ENCODE measurements at regions not wholly inside any gene's neighbourhood (a gene's known extent, or its start where the extent isn't known, plus 50 kb on each side); places are given as distances from the start of the nearest gene placed in this dataset.

DNA sequence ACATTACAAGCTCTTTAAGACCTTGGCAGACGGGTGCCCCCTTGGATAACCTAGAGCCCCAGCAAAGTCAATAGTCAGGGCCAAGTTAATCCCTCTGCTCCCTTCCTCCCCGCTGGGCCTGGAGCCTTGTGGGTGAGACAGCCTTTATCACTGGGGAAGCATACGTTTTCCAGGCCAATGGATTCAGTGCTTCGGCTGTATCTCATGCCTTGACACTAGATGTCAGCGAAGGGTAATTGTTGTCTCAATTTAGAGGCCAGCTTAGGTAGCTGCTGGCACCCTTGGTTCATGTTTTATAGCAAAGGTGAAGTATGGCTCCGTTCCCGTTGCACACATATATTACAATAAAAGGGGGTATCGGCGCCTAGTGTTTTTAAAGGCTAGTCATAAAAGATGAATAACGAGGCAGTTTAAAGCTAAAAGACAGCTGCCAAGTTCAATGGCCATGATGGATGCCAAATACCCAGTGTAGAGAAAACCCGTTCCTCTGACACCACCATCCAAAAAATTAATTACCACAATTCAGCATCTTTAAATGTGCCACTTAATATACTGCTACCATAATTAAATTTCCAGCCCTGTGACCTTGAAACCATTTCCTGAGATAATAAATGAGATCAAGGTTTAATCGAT, 52.3 kb upstream of the BNIP2 start:
- H3K36me3 ChIP-seq (replicated peaks in 1 of 2; ENCODE audit: control insufficient read depth in 2 of 2, insufficient read depth in 2 of 2, low read length in 2 of 2), result no peaks in the 10 kb centered on the region
- H3K27ac ChIP-seq (replicated peaks; ENCODE audit: low read length), result no peak overlapping the region
- H2BK120ac ChIP-seq (ENCODE audit: low read depth, low read length), result no peak overlapping the region
- H3K4me3 ChIP-seq (ENCODE audit: low read length in 2 of 2), result no peak overlapping the region
- H3K4ac ChIP-seq (ENCODE audit: low read length), result no peak overlapping the region
- no peak overlapping the region for H3K18ac ChIP-seq (ENCODE audit: low read length)
- H3K79me1 ChIP-seq (ENCODE audit: low read depth, low read length), result no peaks in the 10 kb centered on the region
- H4K91ac ChIP-seq (ENCODE audit: low read depth, low read length, poor library complexity), result no peak overlapping the region
- H3K4me2 ChIP-seq (ENCODE audit: insufficient read depth, low read length, poor library complexity, severe bottlenecking), result no peak overlapping the region
- no peak overlapping the region for H3K9ac ChIP-seq (ENCODE audit: low read depth, low read length, poor library complexity)
- H3K14ac ChIP-seq (ENCODE audit: low read length), result no peak overlapping the region
- H3K23ac ChIP-seq (ENCODE audit: low read depth, low read length, poor library complexity), result no peak overlapping the region
- H2BK5ac ChIP-seq (ENCODE audit: low read length), result no peak overlapping the region
- H4K8ac ChIP-seq (ENCODE audit: low read depth, low read length), result no peak overlapping the region
- H3K4me1 ChIP-seq (ENCODE audit: control insufficient read depth in 2 of 2, insufficient read depth in 1 of 2, low read depth in 1 of 2, low read length in 2 of 2), result no peaks in the 10 kb centered on the region
- H3K9me3 ChIP-seq (replicated peaks in 1 of 2; ENCODE audit: control insufficient read depth in 2 of 2, insufficient read depth in 1 of 2, low read depth in 1 of 2, low read length in 2 of 2), result peaks cover 6 to 12% of the 10 kb centered on the region in 2 donors
- WGBS, 2 donors (ENCODE audit: extremely low coverage in 2 of 2, insufficient read length in 2 of 2, insufficient replicate concordance in 1 of 2), result no CpG with 5 or more reads among the region's 12 CpGs
- peak; percentile 20 for DNase-seq (ENCODE audit: low spot score)
- H3K27me3 ChIP-seq (ENCODE audit: control insufficient read depth in 3 of 3, insufficient read depth in 3 of 3, low read depth in 1 of 3, low read length in 3 of 3), result peaks cover 0 to 5% (median 0%) of the 10 kb centered on the region in 3 experiments
- no peak overlapping the region for H2AFZ ChIP-seq (ENCODE audit: low read length)
- no peak overlapping the region for H2AK5ac ChIP-seq (ENCODE audit: low read depth, low read length)
- no peak overlapping the region for H2BK12ac ChIP-seq (ENCODE audit: low read length)
- H2BK15ac ChIP-seq (ENCODE audit: low read length), result no peak overlapping the region

DNA sequence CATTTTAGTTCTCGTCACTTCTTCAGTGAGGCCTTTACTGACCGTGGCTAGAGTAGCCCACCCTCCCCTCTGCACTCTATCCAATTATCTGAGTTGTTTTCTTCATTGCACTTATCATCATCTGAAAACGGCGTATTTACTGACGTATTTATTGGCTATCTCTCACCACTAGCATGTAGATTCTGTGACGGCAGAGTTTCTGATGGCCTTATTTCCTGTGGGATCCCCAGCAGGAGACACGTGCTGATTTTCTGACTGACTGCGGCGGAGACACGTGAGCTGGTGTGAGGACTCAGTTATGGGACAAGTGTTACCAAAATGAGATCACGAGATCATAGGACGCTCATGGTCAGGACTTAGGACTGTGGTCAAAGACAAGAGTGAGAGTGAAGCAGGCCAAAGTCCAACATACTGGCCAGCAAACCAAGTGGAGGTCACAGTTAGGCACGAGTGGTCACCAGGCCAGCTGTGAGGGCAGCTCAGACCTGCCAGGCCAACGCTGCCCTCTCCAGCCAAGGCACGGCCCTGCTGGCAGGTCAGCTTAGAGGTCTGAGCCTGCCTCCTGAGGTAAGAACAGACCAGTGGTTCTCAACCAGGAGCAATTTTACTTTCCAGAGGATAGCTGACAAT, 50.6 kb upstream of the BNIP2 start:
- Histone ChIP-seq H3K9ac (ENCODE audit: low read depth, low read length, poor library complexity) (peak overlapping the region; percentile 12), H2AFZ (ENCODE audit: low read length) (no peak overlapping the region), H2BK15ac (ENCODE audit: low read length) (no peak overlapping the region), H3K23ac (ENCODE audit: low read depth, low read length, poor library complexity) (peak overlapping the region; percentile 35), H3K27ac (replicated peaks; ENCODE audit: low read length) (no peak overlapping the region), H3K18ac (ENCODE audit: low read length) (no peak overlapping the region), H3K4ac (ENCODE audit: low read length) (no peak overlapping the region), H2BK120ac (ENCODE audit: low read depth, low read length) (peak overlapping the region; percentile 14), H3K9me3 (replicated peaks in 1 of 2; ENCODE audit: control insufficient read depth in 2 of 2, insufficient read depth in 1 of 2, low read depth in 1 of 2, low read length in 2 of 2) (peaks cover 6 to 12% of the 10 kb centered on the region in 2 donors), H3K4me3 (ENCODE audit: low read length in 2 of 2) (no peak overlapping the region), H3K14ac (ENCODE audit: low read length) (no peak overlapping the region), H2BK5ac (ENCODE audit: low read length) (no peak overlapping the region), H3K79me1 (ENCODE audit: low read depth, low read length) (no peaks in the 10 kb centered on the region), H2AK5ac (ENCODE audit: low read depth, low read length) (no peak overlapping the region), H3K27me3 (ENCODE audit: control insufficient read depth in 3 of 3, insufficient read depth in 3 of 3, low read depth in 1 of 3, low read length in 3 of 3) (peaks cover 0 to 5% (median 0%) of the 10 kb centered on the region in 3 experiments), H3K4me1 (ENCODE audit: control insufficient read depth in 2 of 2, insufficient read depth in 1 of 2, low read depth in 1 of 2, low read length in 2 of 2) (no peaks in the 10 kb centered on the region), H3K4me2 (ENCODE audit: insufficient read depth, low read length, poor library complexity, severe bottlenecking) (no peak overlapping the region), H4K91ac (ENCODE audit: low read depth, low read length, poor library complexity) (peak overlapping the region; percentile 48), H2BK12ac (ENCODE audit: low read length) (no peak overlapping the region), H4K8ac (ENCODE audit: low read depth, low read length) (no peak overlapping the region), H3K36me3 (replicated peaks in 1 of 2; ENCODE audit: control insufficient read depth in 2 of 2, insufficient read depth in 2 of 2, low read length in 2 of 2) (no peaks in the 10 kb centered on the region)
- WGBS, 2 donors (ENCODE audit: extremely low coverage in 2 of 2, insufficient read length in 2 of 2, insufficient replicate concordance in 1 of 2), result no CpG with 5 or more reads among the region's 15 CpGs
- DNase-seq (ENCODE audit: low spot score), result no peak

All from neuronal stem cell (in vitro differentiated cells).